C4-2B (cell line): ENCODE measurements at regions not wholly inside any gene's neighbourhood (a gene's known extent, or its start where the extent isn't known, plus 50 kb on each side); places are given as distances from the start of the nearest gene placed in this dataset.

Experiments
- ZFX ChIP-seq: fragments of 450-650 bp; IDR thresholded peaks from 2 replicates; pipeline ENCODE4 v1.6.1; 2017
- TF ChIP-seq, protein P1 (sequence below): fragments of 450-650 bp; conservative IDR thresholded peaks from 2 replicates; pipeline ENCODE4 v1.5.1; 2017; ENCODE audit warnings: mild to moderate bottlenecking

DNA sequence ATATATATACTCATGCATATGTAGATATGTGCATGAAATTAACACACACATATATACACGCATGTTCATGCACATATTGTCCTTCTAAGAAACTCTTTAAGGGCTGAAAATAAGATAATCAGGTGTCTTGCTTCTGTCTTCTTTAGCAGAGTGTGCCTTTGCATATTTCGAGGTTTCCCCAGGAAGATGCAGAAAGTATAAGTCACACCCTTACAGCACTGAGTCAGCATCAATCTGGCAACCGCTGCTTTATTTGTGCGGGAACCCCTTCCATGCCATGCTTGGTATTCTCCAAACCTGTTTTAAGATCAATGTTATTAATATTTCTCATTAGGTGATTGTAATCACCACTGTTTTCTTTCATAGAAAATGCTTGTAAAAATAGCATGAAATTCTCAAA, 557.9 kb downstream of the CAAP1 start:
- TF ChIP-seq, protein P1, sequence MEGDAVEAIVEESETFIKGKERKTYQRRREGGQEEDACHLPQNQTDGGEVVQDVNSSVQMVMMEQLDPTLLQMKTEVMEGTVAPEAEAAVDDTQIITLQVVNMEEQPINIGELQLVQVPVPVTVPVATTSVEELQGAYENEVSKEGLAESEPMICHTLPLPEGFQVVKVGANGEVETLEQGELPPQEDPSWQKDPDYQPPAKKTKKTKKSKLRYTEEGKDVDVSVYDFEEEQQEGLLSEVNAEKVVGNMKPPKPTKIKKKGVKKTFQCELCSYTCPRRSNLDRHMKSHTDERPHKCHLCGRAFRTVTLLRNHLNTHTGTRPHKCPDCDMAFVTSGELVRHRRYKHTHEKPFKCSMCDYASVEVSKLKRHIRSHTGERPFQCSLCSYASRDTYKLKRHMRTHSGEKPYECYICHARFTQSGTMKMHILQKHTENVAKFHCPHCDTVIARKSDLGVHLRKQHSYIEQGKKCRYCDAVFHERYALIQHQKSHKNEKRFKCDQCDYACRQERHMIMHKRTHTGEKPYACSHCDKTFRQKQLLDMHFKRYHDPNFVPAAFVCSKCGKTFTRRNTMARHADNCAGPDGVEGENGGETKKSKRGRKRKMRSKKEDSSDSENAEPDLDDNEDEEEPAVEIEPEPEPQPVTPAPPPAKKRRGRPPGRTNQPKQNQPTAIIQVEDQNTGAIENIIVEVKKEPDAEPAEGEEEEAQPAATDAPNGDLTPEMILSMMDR = no peak
- TF ChIP-seq ZFX = no peak
